GM13977 (cell line): ENCODE measurements at regions not wholly inside any gene's neighbourhood (a gene's known extent, or its start where the extent isn't known, plus 50 kb on each side); places are given as distances from the start of the nearest gene placed in this dataset.

Experiments
- DNase-seq: peaks from one replicate; pipeline ENCODE4 v3.0.0; 2012; ENCODE audit warnings: low spot score
- in situ Hi-C: fragments of 300-500 bp; cut with MboI; formaldehyde crosslinking; loops from one replicate; pipeline ENCODE4 v1.12.0; 2022; ENCODE audit warnings: low sequenced_read_pairs, low pct_unique_long_range_greater_than_20kb, mixed read lengths, inconsistent platforms; ENCODE audit not compliant: unreplicated experiment
- TF ChIP-seq, protein P1 (sequence below): IDR thresholded peaks from 2 replicates; pipeline ENCODE4 v1.5.1; 2012; ENCODE audit warnings: mild to moderate bottlenecking, control low read depth; ENCODE audit not compliant: insufficient read depth; ENCODE audit errors: extremely low read depth, missing control alignments

DNA sequence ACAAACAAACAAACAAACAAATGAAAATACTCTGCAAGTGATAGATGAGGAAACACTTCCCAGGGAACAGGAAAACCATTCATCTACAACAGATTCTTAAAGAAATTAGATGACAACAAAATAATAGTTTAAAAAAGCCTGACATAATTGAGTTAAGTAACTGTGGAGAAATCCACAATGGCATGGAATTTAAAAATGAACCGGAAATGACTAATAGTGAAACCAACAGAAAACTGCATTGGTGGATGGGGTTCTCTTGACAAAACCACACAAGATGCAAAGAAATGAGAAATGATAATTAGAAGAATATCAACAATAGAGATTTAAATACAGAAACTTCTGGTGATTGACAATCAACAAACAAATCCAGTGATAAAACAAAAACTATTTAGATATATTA lies 785.6 kb downstream of the QKI start:
- TF ChIP-seq, protein P1, sequence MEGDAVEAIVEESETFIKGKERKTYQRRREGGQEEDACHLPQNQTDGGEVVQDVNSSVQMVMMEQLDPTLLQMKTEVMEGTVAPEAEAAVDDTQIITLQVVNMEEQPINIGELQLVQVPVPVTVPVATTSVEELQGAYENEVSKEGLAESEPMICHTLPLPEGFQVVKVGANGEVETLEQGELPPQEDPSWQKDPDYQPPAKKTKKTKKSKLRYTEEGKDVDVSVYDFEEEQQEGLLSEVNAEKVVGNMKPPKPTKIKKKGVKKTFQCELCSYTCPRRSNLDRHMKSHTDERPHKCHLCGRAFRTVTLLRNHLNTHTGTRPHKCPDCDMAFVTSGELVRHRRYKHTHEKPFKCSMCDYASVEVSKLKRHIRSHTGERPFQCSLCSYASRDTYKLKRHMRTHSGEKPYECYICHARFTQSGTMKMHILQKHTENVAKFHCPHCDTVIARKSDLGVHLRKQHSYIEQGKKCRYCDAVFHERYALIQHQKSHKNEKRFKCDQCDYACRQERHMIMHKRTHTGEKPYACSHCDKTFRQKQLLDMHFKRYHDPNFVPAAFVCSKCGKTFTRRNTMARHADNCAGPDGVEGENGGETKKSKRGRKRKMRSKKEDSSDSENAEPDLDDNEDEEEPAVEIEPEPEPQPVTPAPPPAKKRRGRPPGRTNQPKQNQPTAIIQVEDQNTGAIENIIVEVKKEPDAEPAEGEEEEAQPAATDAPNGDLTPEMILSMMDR, result no peak
- no peak for DNase-seq
- in situ Hi-C loops, result no loop called here

DNA sequence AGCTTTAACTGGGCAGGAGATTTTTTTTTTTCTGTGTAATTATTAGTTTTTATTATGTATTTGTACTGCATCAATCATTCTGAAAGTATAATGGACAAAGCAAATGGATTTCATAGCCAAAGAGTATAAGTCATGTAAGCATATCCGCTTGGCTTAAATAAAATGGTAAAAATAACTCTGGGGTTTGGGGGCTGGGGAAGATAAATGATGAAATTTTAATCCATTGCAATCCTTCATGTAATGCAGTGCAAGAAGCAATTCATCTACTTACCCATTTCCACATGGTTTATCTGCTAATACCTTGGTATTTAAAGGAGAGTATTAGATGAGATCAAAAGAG lies 781.4 kb downstream of the QKI start:
- no peak for DNase-seq
- in situ Hi-C loops, result no loop called here
- TF ChIP-seq, protein P1, result no peak

DNA sequence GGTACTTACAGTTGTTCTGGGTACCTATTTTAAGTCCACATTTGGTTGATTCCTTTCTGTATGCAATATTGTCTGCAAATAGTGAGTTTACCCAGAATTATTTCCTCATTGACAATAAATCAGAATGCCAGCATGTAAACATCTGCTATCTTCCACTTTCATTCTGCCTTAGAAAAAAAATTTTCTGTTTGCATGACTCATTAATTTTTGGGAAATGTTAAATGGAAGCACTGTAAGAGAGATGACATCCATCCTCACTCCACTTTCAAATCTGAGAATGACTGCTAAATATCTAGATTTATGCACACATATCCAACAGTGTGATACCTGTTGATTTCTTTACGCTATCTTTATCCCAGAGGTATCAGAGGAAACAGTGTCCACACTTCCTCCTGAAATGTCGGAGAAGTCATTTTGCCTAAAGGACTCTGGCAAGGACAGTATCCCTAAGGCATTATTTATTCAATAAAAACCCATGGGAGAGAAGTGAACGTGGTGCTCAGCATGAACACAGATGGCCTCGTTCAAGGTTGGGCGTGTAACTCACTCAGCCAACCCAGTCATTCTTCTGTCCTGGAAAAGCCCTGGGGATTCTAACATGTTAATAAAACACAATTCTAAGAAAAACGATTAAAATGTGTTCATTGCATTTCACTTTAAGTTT lies 780.9 kb downstream of the QKI start:
- TF ChIP-seq, protein P1, result no peak

DNA sequence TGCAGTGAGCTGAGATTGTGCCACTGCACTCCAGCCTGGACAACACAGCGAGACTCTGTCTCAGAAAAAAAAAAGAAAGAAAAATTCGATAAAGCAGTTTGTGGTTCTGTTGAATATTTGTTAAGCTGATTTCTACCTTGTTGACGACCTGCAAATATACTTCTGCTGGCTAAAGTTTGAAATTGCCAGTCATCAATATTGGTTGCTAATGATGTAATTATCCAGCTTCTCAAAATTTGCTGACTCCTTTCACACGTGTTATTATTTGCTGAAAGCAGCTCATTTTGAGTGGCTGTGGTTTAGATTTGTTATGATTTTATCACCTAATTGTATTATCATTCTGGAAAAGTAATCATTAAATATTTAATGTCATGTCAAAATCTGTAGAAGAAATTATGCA lies 774.3 kb downstream of the QKI start:
- in situ Hi-C loops, result no loop called here
- no peak for DNase-seq
- TF ChIP-seq, protein P1, result no peak

More for the DNA sequence above, 780.9 kb downstream of the QKI start:
- in situ Hi-C loops, result no loop called here
- no peak for DNase-seq

DNA sequence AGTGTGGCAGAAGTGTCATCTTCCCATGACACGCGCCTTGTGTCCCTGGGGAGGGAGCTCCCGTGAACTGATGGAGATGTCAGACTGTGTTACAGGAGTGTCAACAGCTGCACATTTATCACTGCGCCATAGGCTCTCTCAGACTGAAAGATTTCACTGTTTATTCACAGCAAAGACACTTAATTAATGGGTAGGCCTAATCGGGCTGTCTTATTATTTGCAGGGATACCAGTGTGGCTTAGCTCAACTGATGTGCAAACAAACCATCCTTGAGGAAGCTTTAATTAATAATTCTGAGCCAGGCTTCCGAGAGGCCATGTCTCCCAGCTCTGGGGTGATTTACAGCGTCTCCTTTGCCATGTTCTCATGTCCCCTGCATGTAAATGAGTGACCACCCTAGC lies 771.0 kb downstream of the QKI start:
- in situ Hi-C loops, result no loop called here
- TF ChIP-seq, protein P1, result no peak
- DNase-seq, result no peak

DNA sequence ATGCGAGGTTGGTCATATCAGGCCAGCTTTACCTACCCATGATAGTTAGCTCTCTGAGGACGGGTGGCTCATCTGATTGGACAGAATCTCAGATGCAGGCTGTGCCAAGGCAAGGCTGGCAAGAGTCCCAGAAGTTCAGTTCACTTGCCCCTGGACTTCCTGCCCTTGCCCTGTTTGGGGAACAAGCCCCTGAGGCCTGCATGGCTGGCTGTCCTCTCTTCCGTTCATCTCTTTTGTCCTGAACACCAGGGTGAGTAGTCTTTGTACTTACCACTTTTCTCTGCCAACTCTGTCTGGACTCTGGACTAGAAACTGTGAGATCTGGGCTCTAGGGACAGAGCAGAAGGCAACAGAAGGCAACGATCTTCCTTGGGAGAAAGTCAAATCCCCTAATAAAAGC lies 769.9 kb downstream of the QKI start:
- TF ChIP-seq, protein P1, result no peak
- in situ Hi-C loops, result no loop called here
- no peak for DNase-seq

DNA sequence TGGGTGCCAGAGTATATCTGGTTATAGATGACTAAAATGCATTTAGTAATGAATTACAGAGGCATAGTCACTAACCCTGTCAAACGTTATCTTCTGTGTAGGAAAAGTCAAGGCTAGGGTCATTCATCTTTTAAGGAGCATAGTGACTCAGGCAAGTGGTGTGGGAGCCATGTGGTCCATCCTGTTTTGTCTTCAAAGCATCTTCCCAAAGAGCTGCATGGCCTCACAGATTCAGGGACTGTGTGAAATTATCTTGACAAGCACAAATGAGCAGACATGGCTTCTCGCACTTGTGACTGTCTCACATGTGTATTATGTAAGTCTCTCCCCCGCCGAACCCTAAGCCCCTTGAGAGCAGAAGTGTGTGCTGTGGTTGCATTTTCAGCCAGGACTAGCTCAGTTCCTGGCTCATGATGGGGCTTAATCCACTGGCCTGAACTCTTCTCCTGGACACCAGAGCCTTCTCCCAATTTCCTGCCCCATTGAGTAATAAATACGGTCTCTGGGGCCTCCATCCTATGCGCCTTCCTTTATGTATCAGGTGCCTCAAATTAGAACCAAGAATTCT lies 769.1 kb downstream of the QKI start:
- in situ Hi-C loops, result no loop called here
- DNase-seq, result no peak

More for the DNA sequence above, 769.1 kb downstream of the QKI start:
- TF ChIP-seq, protein P1, result no peak
